Uterus (tissue), 3 donors: ENCODE measurements at regions not wholly inside any gene's neighbourhood (a gene's known extent, or its start where the extent isn't known, plus 50 kb on each side); places are given as distances from the start of the nearest gene placed in this dataset.

Source experiments
- DNase-seq, 2 donors: peaks; one replicate each; pipeline ENCODE4 v3.0.0-alpha.2; 2019 to 2020
- H3K27ac ChIP-seq, 2 donors: fragments of 200-600 bp; sonication (generic); 1 replicate in 1 of 2; 2 replicates in 1 of 2; pipeline ENCODE4 v1.5.1; 2016 to 2018
- H3K27me3 ChIP-seq, 2 donors: fragments of 200-600 bp; sonication (generic); one replicate each; pipeline ENCODE4 v1.5.1; 2018 to 2019; ENCODE audit warnings: control low read depth in 1 of 2
- H3K36me3 ChIP-seq, 2 donors: fragments of 200-600 bp; sonication (generic); one replicate each; pipeline ENCODE4 v1.5.1; 2019; ENCODE audit warnings: control low read depth in 1 of 2
- H3K4me1 ChIP-seq, 2 donors: fragments of 200-600 bp; sonication (generic); one replicate each; pipeline ENCODE4 v1.5.1; 2018 to 2019; ENCODE audit warnings: control low read depth in 1 of 2
- H3K4me3 ChIP-seq, 2 donors: fragments of 200-600 bp; sonication (generic); 1 replicate in 1 of 2; 2 replicates in 1 of 2; pipeline ENCODE4 v1.5.1; 2018 to 2019; ENCODE audit warnings: mild to moderate bottlenecking in 1 of 2
- H3K9me3 ChIP-seq, 2 donors: fragments of 200-600 bp; sonication (generic); one replicate each; pipeline ENCODE4 v1.5.1; 2019; ENCODE audit warnings: control low read depth in 1 of 2
- POLR2A ChIP-seq, 2 donors: fragments of 450-650 bp; IDR thresholded peaks; one replicate each; pipeline ENCODE4 v1.6.1; 2016; ENCODE audit warnings: antibody characterized with exemption in 2 of 2, mild to moderate bottlenecking in 1 of 2, moderate library complexity in 1 of 2
- intact Hi-C: fragments of 100-400 bp; cut with DNase I; formaldehyde crosslinking; loops from one replicate; pipeline ENCODE4 v1.15.1; 2023; ENCODE audit warnings: low total_unique reads
- TF ChIP-seq, protein P1 (sequence below), 4 experiments: fragments of 200-600 bp in 2 of 4; fragments of 450-650 bp in 2 of 4; sonication (generic) in 2 of 4; IDR thresholded peaks; one replicate each; pipeline ENCODE4 v1.5.1; 2016 to 2019; ENCODE audit warnings: antibody characterized with exemption in 4 of 4, mild to moderate bottlenecking in 2 of 4, moderate library complexity in 1 of 4
- donor health status: DM: yes; HTN: yes; CAD: no.

DNA sequence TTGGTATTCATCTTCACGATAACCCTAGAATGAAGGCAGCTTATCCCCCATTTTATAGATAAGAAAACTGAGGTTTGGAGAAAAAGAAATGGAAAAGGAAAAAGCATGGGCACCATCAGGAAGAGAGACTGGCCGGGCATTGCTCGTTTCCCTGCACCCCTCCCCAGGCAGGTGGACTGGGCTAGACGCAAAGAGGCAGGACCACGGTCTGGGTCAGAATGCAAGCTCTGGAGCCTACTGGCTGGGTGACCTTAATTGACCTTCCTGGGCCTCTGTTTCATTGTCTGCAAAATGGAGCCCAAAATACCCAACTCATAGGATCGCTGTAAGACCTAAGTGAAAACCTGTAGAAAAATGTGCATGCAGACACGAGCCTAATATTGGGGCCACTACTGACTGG lies 135.3 kb upstream of the GLI2 start:
- intact Hi-C loops = no loop called here
- no peaks in the 10 kb centered on the region for H3K27me3 ChIP-seq
- no peak for DNase-seq
- no peaks in the 10 kb centered on the region for H3K9me3 ChIP-seq
- H3K27ac ChIP-seq = no peak overlapping the region
- TF ChIP-seq POLR2A (IDR thresholded peaks at IDR 0.05) = no peak
- TF ChIP-seq, protein P1, sequence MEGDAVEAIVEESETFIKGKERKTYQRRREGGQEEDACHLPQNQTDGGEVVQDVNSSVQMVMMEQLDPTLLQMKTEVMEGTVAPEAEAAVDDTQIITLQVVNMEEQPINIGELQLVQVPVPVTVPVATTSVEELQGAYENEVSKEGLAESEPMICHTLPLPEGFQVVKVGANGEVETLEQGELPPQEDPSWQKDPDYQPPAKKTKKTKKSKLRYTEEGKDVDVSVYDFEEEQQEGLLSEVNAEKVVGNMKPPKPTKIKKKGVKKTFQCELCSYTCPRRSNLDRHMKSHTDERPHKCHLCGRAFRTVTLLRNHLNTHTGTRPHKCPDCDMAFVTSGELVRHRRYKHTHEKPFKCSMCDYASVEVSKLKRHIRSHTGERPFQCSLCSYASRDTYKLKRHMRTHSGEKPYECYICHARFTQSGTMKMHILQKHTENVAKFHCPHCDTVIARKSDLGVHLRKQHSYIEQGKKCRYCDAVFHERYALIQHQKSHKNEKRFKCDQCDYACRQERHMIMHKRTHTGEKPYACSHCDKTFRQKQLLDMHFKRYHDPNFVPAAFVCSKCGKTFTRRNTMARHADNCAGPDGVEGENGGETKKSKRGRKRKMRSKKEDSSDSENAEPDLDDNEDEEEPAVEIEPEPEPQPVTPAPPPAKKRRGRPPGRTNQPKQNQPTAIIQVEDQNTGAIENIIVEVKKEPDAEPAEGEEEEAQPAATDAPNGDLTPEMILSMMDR (IDR thresholded peaks at IDR 0.05) = no peak
- H3K4me3 ChIP-seq = no peak overlapping the region
- H3K4me1 ChIP-seq = no peaks in the 10 kb centered on the region
- no peaks in the 10 kb centered on the region for H3K36me3 ChIP-seq

DNA sequence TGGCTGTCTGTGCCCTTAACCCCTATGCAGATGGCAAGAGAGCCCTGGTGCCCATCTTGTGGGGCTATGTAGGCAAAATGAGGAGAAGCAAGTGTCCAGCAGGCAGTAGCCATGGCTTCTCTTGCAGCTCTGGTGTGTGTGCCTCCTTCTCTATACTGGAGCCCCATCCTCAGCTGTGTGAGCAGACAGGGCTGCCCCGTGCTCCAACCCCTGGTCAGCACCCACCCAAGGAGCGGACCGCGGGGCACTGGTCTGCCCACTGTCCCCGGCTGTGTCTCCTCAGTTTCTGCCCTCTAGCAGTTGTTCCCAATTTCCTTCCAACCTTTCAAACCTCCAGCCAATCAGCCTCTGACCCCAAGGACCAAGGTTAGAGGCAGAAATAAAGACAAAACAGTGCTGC lies 134.9 kb upstream of the GLI2 start:
- DNase-seq = no peak
- H3K36me3 ChIP-seq = no peaks in the 10 kb centered on the region

DNA sequence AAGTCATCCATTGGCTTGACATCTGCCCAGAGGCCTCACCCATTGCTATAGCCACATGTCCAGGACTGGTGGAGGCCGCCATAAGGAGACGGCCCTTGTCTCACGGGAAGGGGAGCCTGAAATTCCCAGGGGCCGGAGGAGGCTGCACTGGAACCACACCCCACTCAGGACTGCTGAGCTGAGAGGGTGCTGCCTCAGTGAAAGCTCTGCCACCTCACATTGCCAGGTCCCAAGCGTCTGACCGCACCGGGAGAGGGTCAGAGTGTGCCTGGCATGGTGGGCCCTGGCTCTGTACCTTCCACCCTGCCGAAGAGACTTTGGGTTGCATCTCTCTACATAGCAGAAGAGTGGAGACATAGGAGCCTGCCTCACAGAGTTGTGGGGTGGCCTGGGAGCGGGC lies 134.1 kb upstream of the GLI2 start:
- intact Hi-C loops = no loop called here
- H3K9me3 ChIP-seq = no peaks in the 10 kb centered on the region
- H3K4me1 ChIP-seq = no peaks in the 10 kb centered on the region
- no peak overlapping the region for H3K4me3 ChIP-seq
- H3K27me3 ChIP-seq = no peaks in the 10 kb centered on the region
- H3K27ac ChIP-seq = no peak overlapping the region
- no peaks in the 10 kb centered on the region for H3K36me3 ChIP-seq
- DNase-seq = no peak
- TF ChIP-seq, protein P1 (IDR thresholded peaks at IDR 0.05) = no peak
- TF ChIP-seq POLR2A (IDR thresholded peaks at IDR 0.05) = no peak

More for the DNA sequence above, 134.9 kb upstream of the GLI2 start:
- no peaks in the 10 kb centered on the region for H3K27me3 ChIP-seq
- no peak overlapping the region for H3K27ac ChIP-seq
- H3K4me1 ChIP-seq = no peaks in the 10 kb centered on the region
- no peaks in the 10 kb centered on the region for H3K9me3 ChIP-seq
- intact Hi-C loops = no loop called here
- H3K4me3 ChIP-seq = no peak overlapping the region
- TF ChIP-seq POLR2A (IDR thresholded peaks at IDR 0.05) = no peak
- TF ChIP-seq, protein P1 (IDR thresholded peaks at IDR 0.05) = no peak

DNA sequence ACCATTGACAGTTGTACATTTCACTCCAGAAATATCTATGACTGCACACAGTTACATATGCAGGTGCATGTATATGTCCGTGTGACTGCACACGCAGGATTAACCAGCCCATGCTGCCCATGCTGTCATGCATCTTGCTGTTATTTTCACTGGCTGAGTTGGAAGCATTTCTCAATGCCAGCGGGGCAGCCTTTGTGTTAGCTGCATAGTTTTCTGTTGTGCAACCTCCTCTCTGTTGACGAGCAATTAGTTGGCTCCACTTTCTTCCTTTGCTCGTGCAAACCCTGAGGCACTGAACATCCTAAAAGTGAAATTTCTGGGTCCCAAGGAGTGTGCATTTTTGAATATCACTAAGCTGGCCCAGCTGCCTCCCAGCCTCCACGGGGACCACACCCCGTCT lies 133.4 kb upstream of the GLI2 start:
- no peak for TF ChIP-seq POLR2A (IDR thresholded peaks at IDR 0.05)
- TF ChIP-seq, protein P1 (IDR thresholded peaks at IDR 0.05) = no peak
- H3K4me3 ChIP-seq = no peak overlapping the region
- H3K4me1 ChIP-seq = no peaks in the 10 kb centered on the region
- no peaks in the 10 kb centered on the region for H3K9me3 ChIP-seq
- intact Hi-C loops = no loop called here
- no peaks in the 10 kb centered on the region for H3K36me3 ChIP-seq
- H3K27me3 ChIP-seq = no peaks in the 10 kb centered on the region
- DNase-seq = no peak
- no peak overlapping the region for H3K27ac ChIP-seq

DNA sequence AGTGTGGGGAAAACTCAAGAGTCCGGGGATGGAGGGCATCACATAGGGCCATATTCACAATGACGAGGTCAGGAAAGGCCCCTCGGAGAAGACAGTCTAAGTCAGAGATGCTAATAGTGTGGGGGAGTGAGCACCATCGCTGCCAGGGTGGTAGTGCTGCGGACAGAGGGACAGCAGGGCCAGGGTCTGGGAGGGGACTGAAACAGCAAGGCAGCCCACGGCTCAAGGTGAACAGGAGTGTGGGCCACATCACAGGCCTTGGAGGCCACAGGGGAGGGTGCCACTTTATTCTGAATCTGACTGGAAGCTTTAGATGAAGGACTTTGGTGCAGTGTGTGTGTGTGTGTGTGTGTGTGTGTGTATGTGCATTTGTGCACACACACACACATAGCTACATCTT lies 130.9 kb upstream of the GLI2 start:
- H3K27ac ChIP-seq = no peak overlapping the region
- no peaks in the 10 kb centered on the region for H3K27me3 ChIP-seq
- no peak for DNase-seq
- no peak overlapping the region for H3K4me3 ChIP-seq
- intact Hi-C loops = no loop called here
- H3K4me1 ChIP-seq = no peaks in the 10 kb centered on the region
- H3K9me3 ChIP-seq = no peaks in the 10 kb centered on the region
- no peak for TF ChIP-seq POLR2A (IDR thresholded peaks at IDR 0.05)
- TF ChIP-seq, protein P1 (IDR thresholded peaks at IDR 0.05) = no peak
- H3K36me3 ChIP-seq = no peaks in the 10 kb centered on the region
